Upper lobe of right lung (tissue), 1 donor: ENCODE measurements at regions not wholly inside any gene's neighbourhood (a gene's known extent, or its start where the extent isn't known, plus 50 kb on each side); places are given as distances from the start of the nearest gene placed in this dataset.

Experiments
- ATAC-seq: fragments of 200-7000 bp; cut with Tn5 transposase; one replicate; pipeline ENCODE4 v1.9.1; 2020; ENCODE audit warnings: mild to moderate bottlenecking, moderate library complexity
- DNase-seq: peaks from one replicate; pipeline ENCODE4 v3.0.0-alpha.2; 2020
- H3K27ac ChIP-seq: fragments of 200-600 bp; one replicate; pipeline ENCODE4 v1.8.0; 2022
- H3K27me3 ChIP-seq: fragments of 200-600 bp; one replicate; pipeline ENCODE4 v1.8.0; 2022; ENCODE audit warnings: mild to moderate bottlenecking
- H3K36me3 ChIP-seq: fragments of 200-600 bp; one replicate; pipeline ENCODE4 v1.8.0; 2022
- H3K4me1 ChIP-seq: fragments of 200-600 bp; one replicate; pipeline ENCODE4 v1.8.0; 2022
- H3K4me3 ChIP-seq: fragments of 200-600 bp; one replicate; pipeline ENCODE4 v1.8.0; 2022; ENCODE audit warnings: mild to moderate bottlenecking
- H3K9me3 ChIP-seq: fragments of 200-600 bp; one replicate; pipeline ENCODE4 v1.8.0; 2022
- intact Hi-C: fragments of 100-400 bp; cut with DNase I; formaldehyde crosslinking; loops from one replicate; pipeline ENCODE4 v1.11.0; 2022
- TF ChIP-seq, protein P1 (sequence below): fragments of 200-600 bp; IDR thresholded peaks from one replicate; pipeline ENCODE4 v1.8.0; 2022; ENCODE audit warnings: antibody characterized with exemption
- donor health status: DM: no; HTN: yes; CAD: no; lungs with severe emphysema.

DNA sequence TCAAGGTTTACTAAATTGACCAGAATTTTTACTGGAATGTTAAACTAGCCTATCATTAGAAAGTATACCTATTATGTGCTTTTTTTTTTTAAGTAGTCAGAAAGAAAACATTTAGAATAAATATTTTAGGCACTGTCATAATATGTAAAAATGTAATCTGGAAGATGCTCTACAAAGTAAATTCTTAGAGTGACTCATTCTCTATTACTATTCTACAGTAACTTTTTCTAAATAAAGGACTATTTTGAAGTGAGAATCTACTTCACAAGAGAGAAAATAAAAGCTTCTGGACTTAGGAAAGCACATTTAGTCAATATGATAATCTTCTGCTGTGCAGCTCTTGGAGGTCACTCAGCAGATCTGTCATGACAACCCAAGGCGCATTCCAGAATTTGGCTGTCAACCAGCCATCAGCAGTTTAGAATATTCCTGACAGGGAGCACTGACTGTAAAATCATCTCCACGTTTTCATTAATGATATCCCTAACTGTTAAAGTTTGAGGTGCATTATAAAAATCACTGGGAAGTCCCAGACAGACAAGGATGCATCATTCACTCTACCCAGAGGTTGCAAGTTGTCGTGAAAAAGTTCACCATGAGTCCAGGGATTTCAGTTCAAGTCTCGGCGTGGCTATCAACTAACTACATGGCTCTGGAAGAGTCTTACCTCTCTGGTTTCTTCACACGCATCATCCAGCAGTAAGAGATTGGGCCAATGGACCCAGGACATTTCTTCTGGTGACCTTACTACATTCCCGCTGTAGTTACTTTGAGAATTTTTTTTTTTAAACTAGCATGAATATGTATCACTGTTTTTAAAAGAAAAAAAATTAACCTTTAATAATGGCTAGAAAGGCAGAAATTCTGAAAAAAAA is 374.9 kb downstream of the GJA1 start:
- intact Hi-C loops = no loop called here
- H3K27me3 ChIP-seq = no peaks in the 10 kb centered on the region
- no peaks in the 10 kb centered on the region for H3K36me3 ChIP-seq
- TF ChIP-seq, protein P1, sequence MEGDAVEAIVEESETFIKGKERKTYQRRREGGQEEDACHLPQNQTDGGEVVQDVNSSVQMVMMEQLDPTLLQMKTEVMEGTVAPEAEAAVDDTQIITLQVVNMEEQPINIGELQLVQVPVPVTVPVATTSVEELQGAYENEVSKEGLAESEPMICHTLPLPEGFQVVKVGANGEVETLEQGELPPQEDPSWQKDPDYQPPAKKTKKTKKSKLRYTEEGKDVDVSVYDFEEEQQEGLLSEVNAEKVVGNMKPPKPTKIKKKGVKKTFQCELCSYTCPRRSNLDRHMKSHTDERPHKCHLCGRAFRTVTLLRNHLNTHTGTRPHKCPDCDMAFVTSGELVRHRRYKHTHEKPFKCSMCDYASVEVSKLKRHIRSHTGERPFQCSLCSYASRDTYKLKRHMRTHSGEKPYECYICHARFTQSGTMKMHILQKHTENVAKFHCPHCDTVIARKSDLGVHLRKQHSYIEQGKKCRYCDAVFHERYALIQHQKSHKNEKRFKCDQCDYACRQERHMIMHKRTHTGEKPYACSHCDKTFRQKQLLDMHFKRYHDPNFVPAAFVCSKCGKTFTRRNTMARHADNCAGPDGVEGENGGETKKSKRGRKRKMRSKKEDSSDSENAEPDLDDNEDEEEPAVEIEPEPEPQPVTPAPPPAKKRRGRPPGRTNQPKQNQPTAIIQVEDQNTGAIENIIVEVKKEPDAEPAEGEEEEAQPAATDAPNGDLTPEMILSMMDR = no peak
- no peak for ATAC-seq
- H3K4me3 ChIP-seq = no peak overlapping the region
- H3K9me3 ChIP-seq = no peaks in the 10 kb centered on the region
- no peak overlapping the region for H3K27ac ChIP-seq
- DNase-seq = no peak
- no peaks in the 10 kb centered on the region for H3K4me1 ChIP-seq

DNA sequence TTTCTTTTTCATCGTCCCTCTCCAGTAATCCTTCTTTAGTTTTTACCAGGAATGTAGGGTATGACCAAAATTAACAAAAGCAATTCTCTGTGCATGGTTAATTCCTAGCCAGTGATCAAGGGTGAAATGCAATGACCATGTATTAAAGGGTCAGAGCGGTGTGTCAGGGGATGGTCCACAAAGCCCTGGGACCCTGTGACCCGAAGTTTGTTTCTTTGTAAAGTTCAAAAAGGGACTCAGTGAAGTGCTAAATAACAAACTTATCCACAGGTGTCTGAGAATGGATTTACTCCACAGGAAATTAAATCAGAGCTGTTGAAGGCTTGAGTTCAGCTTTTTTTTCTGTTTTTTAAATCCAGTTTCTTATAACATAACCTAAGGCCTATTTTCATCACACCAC is 375.7 kb downstream of the GJA1 start:
- DNase-seq (no peak), ATAC-seq (no peak)
- TF ChIP-seq, protein P1 = no peak
- Histone ChIP-seq H3K27ac (no peak overlapping the region), H3K4me1 (no peaks in the 10 kb centered on the region), H3K36me3 (no peaks in the 10 kb centered on the region), H3K9me3 (no peaks in the 10 kb centered on the region), H3K27me3 (no peaks in the 10 kb centered on the region), H3K4me3 (no peak overlapping the region)
- intact Hi-C loops = no loop called here

DNA sequence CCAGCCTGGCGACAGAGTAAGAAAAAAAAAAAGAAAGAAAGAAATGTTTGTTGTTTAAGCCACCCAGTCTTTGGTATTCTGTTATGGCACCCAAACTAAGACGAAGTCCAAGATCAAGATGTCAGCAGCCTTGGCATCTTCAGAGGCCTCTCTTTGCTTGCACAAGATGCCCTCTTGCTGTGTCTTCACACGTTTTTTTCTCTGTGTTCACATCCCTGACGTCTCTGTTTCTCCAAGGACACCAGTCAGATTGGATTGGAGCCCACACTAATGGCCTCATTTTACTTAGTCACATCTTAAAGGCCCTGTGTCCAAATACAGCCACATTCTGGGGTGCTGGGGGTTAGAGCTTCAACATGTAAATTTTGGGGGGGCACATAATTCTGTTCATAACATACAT is 380.9 kb downstream of the GJA1 start:
- ATAC-seq (no peak), DNase-seq (no peak)
- no peaks in the 10 kb centered on the region for H3K36me3 ChIP-seq
- intact Hi-C loops = no loop called here
- no peaks in the 10 kb centered on the region for H3K27me3 ChIP-seq
- no peak overlapping the region for H3K4me3 ChIP-seq
- no peaks in the 10 kb centered on the region for H3K9me3 ChIP-seq
- H3K4me1 ChIP-seq = no peaks in the 10 kb centered on the region
- H3K27ac ChIP-seq = no peak overlapping the region
- TF ChIP-seq, protein P1 = no peak

DNA sequence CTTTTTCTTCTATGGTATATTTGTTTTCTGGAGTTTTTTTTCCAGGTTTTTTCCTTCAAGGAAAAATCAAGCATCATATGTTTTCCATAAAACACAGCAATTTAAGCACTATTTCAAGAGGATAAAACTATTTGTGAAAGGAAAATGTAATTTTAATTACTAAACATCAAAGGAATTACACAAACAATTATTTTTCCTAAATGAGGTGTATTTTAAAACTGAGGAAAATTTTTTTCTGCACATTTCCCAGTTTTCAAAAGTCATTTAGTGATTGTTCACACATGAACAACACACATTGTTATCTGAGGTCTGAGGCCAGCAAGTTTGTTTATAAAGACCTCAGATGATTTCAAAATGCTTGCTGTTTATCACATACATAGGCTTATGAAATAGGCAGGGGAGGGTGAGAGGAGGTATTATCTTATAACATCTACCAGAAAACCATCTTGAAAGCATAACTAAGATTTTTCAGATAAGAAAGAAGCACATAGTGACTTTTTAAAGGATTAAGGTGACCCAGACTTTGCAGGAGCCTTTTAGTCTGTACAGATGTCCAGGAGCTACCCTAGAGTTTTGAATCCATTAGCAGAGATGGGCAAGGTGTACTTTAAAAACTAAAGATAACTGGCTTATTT is 381.6 kb downstream of the GJA1 start:
- DNase-seq (no peak), ATAC-seq (no peak)
- H3K27me3 ChIP-seq = no peaks in the 10 kb centered on the region
- H3K9me3 ChIP-seq = no peaks in the 10 kb centered on the region
- TF ChIP-seq, protein P1 = no peak
- no peaks in the 10 kb centered on the region for H3K4me1 ChIP-seq
- intact Hi-C loops = no loop called here
- H3K27ac ChIP-seq = no peak overlapping the region
- H3K36me3 ChIP-seq = no peaks in the 10 kb centered on the region
- no peak overlapping the region for H3K4me3 ChIP-seq

DNA sequence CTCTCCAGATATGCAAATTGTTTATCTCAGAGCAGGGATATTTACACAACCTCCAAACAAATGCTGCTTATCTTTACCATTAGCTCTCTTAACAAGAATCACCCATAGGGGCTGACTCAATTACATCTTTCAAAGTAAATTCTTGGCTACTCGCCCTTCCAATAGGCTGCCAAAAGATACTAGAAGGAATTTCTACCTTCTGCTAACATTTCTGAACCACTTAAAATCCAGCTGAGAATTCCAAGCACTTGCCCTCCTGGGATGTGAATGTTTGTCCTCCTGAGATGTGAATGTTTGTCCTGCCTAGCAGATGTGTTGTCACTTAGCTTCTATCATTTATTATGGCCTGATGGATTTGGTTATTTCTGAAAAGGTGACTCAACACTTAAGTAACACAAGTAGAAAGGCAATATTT is 388.0 kb downstream of the GJA1 start:
- ATAC-seq = peak; percentile 25
- Histone ChIP-seq H3K9me3 (no peaks in the 10 kb centered on the region), H3K27me3 (no peaks in the 10 kb centered on the region), H3K4me3 (no peak overlapping the region), H3K36me3 (no peaks in the 10 kb centered on the region), H3K4me1 (no peaks in the 10 kb centered on the region), H3K27ac (no peak overlapping the region)
- intact Hi-C loops = no loop called here
- TF ChIP-seq, protein P1 = no peak
- no peak for DNase-seq
